ENCODE measurements at regions not wholly inside any gene's neighbourhood (a gene's known extent, or its start where the extent isn't known, plus 50 kb on each side); places are given as distances from the start of the nearest gene placed in this dataset.

- Histone ChIP-seq H3K56ac (replicated peaks; ENCODE audit: insufficient read length, low read depth, low read length) (no peak overlapping the region), H3K79me1 (ENCODE audit: low read depth, low read length) (no peaks in the 10 kb centered on the region), H3K79me2 (ENCODE audit: control insufficient read depth in 1 of 2, insufficient read depth in 2 of 2, low read length in 2 of 2) (no peaks in the 10 kb centered on the region), H4K91ac (replicated peaks; ENCODE audit: insufficient read length, low read length) (no peak overlapping the region), H3K4ac (replicated peaks; ENCODE audit: insufficient read length, low read depth, low read length) (no peak overlapping the region), H3K18ac (ENCODE audit: extremely low read depth, low read length) (no peak overlapping the region), H4K5ac (ENCODE audit: insufficient read length, low read depth, low read length) (no peak overlapping the region), H3K4me3 (ENCODE audit: extremely low read depth in 1 of 4, insufficient read depth in 2 of 4, low read depth in 3 of 4, low read length in 4 of 4) (no peak overlapping the region), H3K23me2 (ENCODE audit: low read depth, low read length) (no peaks in the 10 kb centered on the region), H3K4me2 (ENCODE audit: insufficient read depth in 1 of 2, low read depth in 2 of 2, low read length in 2 of 2) (no peak overlapping the region), H4K8ac (ENCODE audit: extremely low read depth, insufficient read depth, low read length) (no peak overlapping the region), H3K23ac (ENCODE audit: insufficient read length) (no peak overlapping the region), H3K4me1 (replicated peaks in 1 of 4; ENCODE audit: control insufficient read depth in 3 of 4, insufficient read depth in 4 of 4, low read length in 3 of 4) (peaks cover 0 to 3% (median 0%) of the 10 kb centered on the region in 4 experiments; a peak in 1 of 7 replicates), H3K27me3 (replicated peaks in 1 of 4; ENCODE audit: control insufficient read depth in 3 of 4, extremely low read depth in 1 of 4, insufficient read depth in 3 of 4, low read length in 3 of 4) (no peaks in the 10 kb centered on the region), H3K27ac (ENCODE audit: low read depth, low read length) (no peak overlapping the region), H2BK15ac (ENCODE audit: low read length) (no peak overlapping the region), H3K9me3 (ENCODE audit: insufficient read depth in 2 of 2, low read depth in 1 of 2, low read length in 1 of 2) (no peaks in the 10 kb centered on the region), H2AK5ac (ENCODE audit: low read depth, low read length) (no peak overlapping the region), H2AFZ (ENCODE audit: low read length) (no peak overlapping the region), H4K20me1 (replicated peaks in 1 of 2; ENCODE audit: control insufficient read depth in 1 of 2, insufficient read depth in 2 of 2, low read length in 2 of 2) (no peaks in the 10 kb centered on the region), H2BK5ac (ENCODE audit: low read depth, low read length) (no peak overlapping the region), H3K9ac (replicated peaks in 1 of 4; ENCODE audit: extremely low read depth in 1 of 4, low read depth in 3 of 4, low read length in 3 of 4) (no peak overlapping the region), H2BK12ac (ENCODE audit: low read depth, low read length) (no peak overlapping the region), H3K36me3 (ENCODE audit: control insufficient read depth in 2 of 4, insufficient read depth in 4 of 4, low read length in 3 of 4) (no peaks in the 10 kb centered on the region), H2BK120ac (replicated peaks; ENCODE audit: low read depth, low read length) (no peak overlapping the region), H2BK20ac (ENCODE audit: low read length) (no peak overlapping the region), H3K14ac (ENCODE audit: insufficient read length) (no peak overlapping the region)
- CTCF ChIA-PET (ENCODE audit: partially characterized antibody), result interaction anchor here (1.2 to 1.7 kb wide), 2 partner anchors 15 to 43 kb away, joined by 4 to 7 read pairs; no protein-coding TSS in a partner anchor
- FAIRE-seq (no peak), DNase-seq (ENCODE audit: low read depth in 1 of 2, low spot score in 2 of 2) (no peak)
- 90% methylated on average over 2 of the region's 2 CpGs; no CpG with 5 or more reads in 1 of the 2 experiments for WGBS, 2 experiments (ENCODE audit: extremely low coverage in 1 of 2, insufficient coverage in 1 of 2, insufficient read length in 1 of 2, insufficient replicate concordance in 2 of 2, low coverage in 1 of 2, low lambda C conversion rate in 2 of 2, missing lambda C conversion rate in 1 of 2)
- POLR2A ChIA-PET (ENCODE audit: partially characterized antibody), result no interaction called here
- TF ChIP-seq SIX5 (IDR thresholded peaks at IDR 0.05; ENCODE audit: low read depth, low read length) (no peak), CHD1 (IDR thresholded peaks at IDR 0.05; ENCODE audit: low read depth, low read length) (no peak), CHD2 (IDR thresholded peaks at IDR 0.05; ENCODE audit: low read length) (no peak), TEAD4 (IDR thresholded peaks at IDR 0.05; ENCODE audit: low read depth, low read length) (no peak), BACH1 (IDR thresholded peaks at IDR 0.05; ENCODE audit: low read length) (no peak), SIRT6 (IDR thresholded peaks at IDR 0.05; ENCODE audit: low read length) (no peak), RFX5 (IDR thresholded peaks at IDR 0.05; ENCODE audit: borderline replicate concordance, low read depth, low read length) (no peak), NANOG (IDR thresholded peaks at IDR 0.05; ENCODE audit: insufficient read depth, low read depth, low read length, poor library complexity, severe bottlenecking) (no peak), CTBP2 (IDR thresholded peaks at IDR 0.05; ENCODE audit: borderline replicate concordance, insufficient read depth, insufficient read length, low read length) (no peak), RAD21 (IDR thresholded peaks at IDR 0.05 in 1 of 2, conservative IDR thresholded peaks at IDR 0.05 in 1 of 2; ENCODE audit: low read depth in 2 of 2, low read length in 2 of 2) (no peak), KDM4A (IDR thresholded peaks at IDR 0.05; ENCODE audit: low read depth, low read length, severe bottlenecking) (no peak), RXRA (IDR thresholded peaks at IDR 0.05; ENCODE audit: insufficient read depth, low read depth, low read length) (no peak), TAF7 (optimal IDR thresholded peaks at IDR 0.05; ENCODE audit: borderline replicate concordance, low read depth, low read length) (no peak), BRCA1 (IDR thresholded peaks at IDR 0.05; ENCODE audit: low read depth, low read length) (no peak), JUND (IDR thresholded peaks at IDR 0.05; ENCODE audit: low read length) (no peak), NRF1 (IDR thresholded peaks at IDR 0.05; ENCODE audit: low read depth, low read length) (no peak)
Measured at GRCh38 chr4:54427826-54428225, 198.7 kb downstream of the PDGFRA start.
